NCI-H2107 treated with DMSO at 0.1 percent for 48 hours (cell line): ENCODE measurements at regions not wholly inside any gene's neighbourhood (a gene's known extent, or its start where the extent isn't known, plus 50 kb on each side); places are given as distances from the start of the nearest gene placed in this dataset.
A peak's percentile ranks its signal among the peaks of the same experiment; 100 is the strongest.

Experiments
- DNase-seq: peaks from one replicate; lab custom pipeline; 2025; ENCODE audit not compliant: unreplicated experiment; lab: John Stamatoyannopoulos, UW

DNA sequence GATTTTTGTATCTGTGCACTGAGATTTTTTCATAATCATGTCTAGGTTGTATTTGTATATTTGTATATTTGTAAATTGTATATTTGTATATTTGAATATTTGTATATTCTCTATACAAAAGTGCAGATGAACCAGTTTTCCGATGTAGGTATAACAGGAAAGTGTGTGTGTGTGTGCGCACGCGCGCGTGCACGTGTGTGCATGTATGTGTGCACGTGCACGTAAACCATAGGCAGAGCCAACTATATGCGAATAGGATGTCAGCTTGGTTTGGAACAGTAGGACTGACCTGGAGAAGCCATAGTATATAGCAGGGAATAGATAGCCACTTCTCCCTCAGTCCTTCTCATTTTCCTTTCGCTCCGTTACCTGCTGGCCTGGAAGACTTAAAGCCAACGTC is 565.8 kb downstream of the XIRP2 start:
- no peak for DNase-seq

DNA sequence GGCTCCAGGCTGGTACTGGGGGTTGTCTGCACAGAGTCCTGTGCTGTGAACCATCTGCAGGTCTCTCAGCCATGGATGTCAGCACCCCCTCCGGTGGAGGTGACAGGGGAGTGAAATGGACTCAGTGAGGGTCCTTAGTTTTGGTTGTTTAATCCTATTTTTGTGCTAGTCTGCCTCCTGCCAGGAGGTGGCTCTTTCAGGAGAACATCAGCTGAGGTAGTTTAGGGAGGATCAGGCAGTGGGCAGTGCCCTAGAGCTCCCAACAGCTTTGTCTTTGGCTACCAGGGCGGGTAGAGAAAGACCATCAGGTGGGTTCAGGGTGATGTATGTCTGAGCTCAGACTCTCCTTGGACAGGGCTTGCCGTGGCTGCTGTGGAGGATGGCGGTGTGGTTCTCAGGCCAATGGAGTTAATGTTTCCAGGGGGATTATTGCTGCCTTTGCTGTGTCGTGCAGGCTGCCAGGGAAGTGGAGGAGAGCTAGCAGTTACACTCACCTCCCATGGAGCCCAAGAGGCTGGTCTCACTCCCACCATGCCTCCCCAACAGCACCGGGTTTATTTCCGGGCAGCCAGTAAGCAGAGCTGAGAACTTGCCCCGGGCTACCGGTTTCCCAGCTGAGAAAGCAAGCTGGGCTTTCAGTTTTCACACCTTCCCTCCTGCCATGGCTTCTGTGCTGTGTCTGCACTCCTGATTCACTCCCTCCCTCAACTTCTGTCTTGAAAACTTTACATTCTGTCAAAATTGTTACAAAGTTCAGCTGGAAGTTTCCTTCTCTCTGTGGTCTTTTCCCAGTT is 563.4 kb downstream of the XIRP2 start:
- DNase-seq: no peak

DNA sequence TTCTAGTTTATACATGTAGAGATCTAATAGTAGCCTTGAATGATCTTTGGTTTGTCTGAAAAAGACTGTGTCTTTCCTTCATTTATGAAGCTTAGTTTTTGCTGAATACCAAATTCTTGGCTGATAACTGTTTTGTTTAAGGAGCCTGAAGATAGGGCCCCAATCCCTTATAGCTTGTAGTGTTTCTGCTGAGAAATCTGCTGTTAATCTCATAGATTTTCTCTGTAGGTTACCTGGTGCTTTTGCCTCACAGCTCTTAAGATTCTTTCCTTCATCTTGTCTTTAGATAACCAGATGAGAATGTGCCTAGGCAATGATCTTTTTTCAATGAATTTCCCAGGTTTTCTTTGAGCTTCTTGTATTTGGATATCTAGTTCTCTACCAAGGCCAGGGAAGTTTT is 562.1 kb downstream of the XIRP2 start:
- DNase-seq: no peak

DNA sequence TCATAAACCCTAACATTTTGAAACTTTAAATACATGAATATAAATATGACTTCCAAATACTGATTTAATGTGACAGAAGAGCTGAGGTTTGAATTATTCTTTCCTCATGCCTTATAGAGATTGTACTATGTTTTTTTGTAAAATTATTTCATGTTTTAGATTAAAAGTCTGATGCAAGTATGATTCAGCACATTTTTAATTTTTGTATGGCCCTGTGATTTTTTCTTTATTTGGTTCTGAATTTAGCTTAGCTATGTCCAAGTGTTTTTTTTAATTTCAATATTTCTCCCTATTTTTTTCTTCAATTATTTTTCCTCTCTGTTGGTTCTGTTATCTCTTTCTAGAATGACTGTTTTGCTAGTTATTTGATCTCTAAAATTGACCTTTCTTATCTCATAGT is 552.1 kb downstream of the XIRP2 start:
- no peak for DNase-seq

DNA sequence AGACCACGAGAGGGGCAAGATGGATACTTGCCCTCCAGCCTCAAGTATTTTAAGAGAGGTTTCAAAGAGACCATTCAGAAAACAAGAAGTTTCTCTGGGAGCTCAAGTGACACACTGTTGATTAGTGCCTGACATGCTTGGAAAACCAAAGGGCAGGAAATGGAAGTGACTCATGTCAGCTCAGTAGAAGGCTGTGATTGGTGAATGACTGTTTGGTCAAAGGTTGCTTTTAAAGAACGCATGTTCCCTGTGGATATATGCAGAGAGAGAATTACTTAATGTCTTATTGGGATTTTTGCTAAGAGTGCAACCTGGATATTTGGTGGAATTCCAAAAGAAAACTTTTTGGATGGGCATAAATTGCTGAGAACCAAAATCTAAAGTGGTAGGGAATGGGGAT is 549.9 kb downstream of the XIRP2 start:
- DNase-seq: no peak

DNA sequence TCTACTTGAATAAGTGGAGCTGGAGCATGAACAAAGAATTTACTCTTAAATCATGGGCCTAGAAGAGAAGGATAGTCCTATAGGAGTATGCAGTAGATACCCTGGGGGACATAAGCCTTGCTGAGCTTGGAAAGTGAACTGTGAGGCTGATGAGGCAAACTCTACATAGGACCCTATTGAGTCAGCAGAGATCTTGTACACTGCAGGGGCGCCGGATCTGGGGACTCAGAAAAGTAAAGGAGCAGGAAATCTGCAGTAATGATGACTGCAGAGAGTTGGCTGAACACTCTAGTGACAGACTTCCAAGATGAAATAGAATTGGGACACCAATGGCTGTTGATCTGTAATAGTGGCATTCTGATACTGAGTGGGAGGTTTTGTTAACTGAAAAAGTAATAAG is 543.7 kb downstream of the XIRP2 start:
- DNase-seq: no peak

DNA sequence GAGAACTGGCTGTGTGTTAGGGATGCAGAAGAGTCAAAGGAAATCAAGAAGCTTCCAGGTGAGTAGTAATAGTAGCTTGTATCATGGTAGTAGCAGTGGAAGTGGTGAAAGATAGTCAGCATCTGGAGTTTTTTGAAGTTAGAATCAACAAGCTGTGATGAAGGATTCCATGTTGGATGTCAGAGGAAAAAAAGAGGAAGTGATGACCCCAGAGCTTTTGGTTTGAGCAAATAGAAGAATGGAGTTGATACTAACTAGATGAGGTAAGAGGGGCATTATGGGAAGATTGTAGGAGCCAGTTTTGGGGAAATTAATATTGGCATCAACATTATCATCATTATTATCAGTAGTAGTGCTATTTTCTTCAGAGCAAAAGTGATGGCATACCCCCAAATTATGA is 542.2 kb downstream of the XIRP2 start:
- DNase-seq: no peak

DNA sequence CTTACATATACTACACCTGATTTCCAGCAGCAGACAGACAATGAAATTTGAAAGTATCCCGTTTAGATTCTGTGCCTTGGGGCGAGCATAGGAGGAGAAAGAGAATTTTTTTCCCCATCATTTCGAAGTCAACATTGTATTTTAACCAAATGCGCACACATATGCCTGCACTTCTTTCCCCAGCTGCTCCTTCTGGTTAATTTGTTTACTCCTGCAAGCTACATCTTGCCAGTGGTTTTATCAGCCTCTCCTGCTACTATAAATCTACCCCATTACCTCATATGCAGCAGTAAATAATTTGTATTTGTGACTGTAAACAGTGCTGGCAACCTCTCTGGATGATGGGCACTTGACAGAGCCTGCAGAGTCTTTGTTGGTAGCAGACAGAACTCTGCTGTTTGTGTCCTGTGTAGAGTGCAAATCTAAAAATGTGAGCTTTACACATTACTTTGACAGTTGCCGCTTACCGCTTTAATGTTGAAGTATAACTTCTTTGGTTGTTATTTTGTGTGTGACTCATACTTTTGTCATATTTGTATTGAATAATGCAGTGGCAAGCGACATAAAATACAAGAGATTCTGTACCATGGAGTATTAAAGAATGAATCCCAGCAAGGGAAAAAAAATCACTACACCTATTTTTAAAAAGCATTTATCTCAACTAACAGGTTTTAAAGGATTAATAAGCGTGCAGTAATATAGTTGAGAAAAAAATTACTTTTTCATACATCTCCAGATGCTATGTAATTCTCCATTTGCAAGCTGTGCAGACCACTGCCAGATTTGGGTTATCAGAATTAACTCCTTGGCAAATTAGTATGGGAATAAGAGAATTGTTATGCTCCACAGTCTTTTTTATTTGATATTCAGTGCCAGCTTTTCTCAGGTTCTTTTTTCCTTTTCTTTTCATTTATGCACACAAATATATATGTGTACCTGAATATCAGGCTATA is 536.8 kb downstream of the XIRP2 start:
- DNase-seq: peak; percentile 35

DNA sequence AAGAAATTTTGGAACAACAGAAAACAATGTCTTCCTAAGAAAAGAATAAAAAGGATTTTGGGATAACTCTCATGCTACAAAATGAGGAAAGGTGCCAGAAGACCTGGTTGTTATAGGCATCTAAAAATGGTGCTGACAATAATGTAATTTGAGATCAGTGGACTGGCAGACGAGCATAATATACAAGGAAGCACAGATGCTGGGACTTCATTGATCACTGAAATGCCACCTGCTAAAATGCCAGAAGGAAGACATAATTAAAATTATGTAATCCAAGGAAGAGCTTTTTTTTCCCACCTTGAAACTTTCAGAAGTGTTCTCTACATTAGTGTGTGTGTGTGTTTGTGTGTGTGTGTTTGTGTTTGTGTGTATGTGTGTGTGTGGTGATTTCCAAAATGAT is 535.9 kb downstream of the XIRP2 start:
- DNase-seq: no peak

DNA sequence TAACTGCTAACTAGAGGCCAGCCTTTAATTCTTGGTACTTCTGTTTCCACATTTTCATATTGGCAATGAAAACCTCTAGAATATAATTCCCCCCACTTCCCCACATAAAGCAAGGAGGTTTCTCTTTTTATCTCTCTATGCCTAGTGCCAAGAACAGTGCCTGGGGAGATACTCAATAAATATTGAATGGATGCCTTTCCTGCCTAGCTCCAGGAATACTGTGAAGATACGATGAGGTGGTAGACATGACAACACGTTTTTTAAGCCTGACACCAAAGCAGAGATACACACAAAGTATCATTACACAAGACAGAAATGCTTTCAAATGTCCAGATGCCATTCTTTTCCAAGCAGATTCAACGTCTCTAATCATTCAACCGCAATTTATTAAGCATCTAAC is 535.5 kb downstream of the XIRP2 start:
- no peak for DNase-seq

DNA sequence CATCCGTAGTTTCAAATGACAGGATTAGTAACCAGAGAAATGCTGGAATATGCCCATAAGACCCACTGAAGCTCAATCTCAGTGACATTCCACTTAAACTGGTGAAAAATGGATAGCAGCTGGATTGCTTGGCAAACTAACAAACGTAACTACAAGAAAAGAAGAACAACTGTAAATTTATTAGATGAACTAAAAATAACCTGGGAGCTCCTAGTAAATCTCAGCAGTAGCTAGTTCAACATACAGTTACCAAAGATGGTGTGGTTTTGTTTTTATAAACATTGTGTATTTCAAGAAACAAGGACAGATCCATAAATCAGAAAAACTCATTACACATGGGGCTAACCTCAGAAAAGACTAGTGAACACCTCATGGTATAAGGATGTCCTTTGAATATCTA is 531.9 kb downstream of the XIRP2 start:
- no peak for DNase-seq

DNA sequence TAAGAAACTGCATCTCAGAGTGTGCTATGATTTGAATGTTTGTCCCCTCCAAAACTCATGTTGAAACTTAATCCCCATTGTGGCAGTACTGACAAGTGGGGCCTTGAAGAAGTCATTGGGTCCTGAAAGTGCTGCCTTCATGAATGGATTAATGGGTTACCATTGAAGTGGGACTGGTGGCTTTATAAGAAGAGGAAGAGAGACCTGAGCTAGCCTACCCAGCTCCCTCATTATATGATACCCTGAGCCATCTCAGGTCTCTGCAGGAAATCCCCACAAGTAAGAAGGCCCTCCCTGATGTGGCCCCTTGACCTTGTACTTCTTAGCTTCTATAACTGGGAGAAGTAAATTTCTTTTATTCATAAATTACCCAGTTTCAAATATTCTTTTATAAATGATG is 526.8 kb downstream of the XIRP2 start:
- no peak for DNase-seq

DNA sequence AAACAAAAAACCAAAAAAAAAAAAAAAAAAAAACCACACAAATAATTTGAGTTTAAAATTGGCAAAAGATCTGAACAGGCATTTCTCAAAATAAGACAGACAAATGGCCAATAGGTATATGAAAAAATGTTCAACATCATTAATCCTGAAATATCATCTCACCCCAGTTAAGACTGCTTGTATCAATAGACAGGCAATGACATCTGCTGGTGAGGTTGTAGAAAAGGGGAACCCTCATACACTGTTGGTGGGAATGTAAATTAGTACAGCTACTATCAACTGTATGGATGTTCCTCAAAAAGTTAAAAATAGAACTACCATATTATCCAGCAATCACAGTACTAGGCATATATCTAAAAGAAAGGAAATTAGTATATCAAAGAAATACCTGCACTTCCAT is 523.1 kb downstream of the XIRP2 start:
- DNase-seq: no peak

DNA sequence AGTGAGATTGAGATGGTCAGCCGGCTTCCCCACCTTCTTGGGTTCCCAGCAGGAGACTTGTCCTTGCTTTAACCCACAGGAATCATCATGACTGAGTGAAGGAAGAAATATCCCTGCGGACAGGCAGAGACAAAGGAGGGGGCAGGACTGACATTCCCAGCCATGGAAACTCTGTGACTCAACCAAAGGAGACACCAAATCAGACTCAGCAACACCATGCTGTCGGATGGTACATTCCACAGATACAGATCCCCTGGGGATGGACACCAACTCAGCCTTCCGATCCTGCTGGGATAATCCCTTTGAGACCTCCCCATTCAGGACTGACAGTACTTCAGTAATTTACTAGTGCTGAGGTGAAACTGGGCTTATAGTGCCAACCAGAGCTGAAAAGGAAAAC is 518.3 kb downstream of the XIRP2 start:
- no peak for DNase-seq

DNA sequence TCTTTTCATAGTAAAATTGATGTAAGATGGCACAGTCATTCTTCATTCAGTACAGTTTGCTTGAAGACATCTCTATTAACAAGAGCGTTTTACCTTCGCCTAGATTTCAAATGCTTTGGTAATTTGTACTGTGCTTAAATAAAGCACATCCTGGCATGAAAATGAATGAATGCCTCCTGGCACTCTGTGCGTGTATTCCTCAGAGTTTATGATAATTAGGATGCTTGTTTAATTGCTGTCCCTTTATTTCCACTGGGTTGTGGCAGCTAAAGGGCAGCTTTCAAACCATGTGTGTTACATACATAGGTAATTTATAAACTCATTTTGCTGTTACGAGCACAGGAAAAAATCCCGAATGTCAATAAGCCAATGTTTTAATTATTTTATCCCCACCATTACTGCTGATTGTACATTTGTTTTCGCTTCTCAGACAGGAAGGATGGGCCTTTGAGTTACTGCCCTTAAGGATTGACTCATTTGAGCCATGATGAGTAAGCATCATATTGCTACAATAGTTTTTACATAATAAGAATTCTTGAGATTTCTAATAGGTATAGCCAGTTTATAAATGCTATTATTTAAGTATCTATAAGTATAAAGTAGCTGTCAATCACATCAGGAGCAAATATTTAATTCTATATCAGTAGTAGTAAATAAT is 516.5 kb downstream of the XIRP2 start:
- DNase-seq: no peak

DNA sequence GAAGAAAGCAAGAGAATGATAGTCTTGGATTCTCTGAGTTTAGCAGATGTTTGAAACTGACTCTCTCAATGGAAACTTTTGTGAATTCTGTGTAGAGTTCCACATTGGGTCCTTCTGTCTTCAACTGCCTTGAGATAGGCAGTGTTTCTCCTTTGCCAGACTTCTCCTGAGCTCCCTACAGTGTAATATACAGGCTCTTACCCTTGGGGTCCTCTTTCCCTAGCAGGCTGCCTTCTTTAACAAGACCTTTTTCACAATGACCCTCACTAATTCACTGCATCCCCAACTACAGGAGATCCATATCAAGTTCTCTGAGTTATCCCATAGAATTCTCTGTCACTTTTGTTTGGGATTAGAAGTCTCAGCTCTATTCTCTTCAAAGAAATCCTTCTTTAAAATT is 513.0 kb downstream of the XIRP2 start:
- DNase-seq: no peak

DNA sequence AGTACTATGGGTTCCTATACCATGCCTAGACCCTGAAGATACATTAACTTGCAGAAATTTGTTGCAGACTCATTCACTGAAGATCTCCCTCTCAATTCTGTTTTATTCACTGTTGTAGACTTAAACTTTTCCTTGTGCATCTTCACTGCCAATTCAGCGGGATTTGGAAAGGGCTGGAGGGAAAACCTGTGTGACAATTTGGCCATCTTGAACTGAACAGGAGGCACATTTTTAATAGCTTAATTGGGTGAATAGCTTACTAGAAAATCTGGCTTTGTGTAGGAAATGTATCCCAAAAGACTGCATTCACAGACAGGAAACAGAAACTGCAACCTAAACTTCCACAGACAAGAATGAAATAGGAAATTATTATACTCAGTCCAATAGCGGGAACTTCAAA is 512.3 kb downstream of the XIRP2 start:
- no peak for DNase-seq

DNA sequence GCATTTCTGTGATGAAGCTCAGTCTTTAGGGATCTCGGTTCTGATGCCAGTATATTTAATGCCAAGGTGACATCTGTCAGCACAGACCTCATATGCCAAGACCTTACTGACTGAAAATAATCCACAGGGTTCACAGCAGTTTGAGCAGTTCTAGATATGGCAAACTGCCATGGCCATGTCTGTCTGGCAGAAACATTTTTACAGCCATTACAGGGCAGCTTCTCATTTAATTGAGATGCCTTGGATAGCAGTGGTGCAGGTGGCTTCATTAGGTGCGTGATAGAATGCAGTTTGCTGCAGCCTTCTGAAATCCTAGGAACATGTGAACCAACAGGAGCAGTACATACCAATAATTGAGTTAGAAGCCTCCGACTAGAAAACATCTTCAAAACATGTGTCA is 510.6 kb downstream of the XIRP2 start:
- no peak for DNase-seq

DNA sequence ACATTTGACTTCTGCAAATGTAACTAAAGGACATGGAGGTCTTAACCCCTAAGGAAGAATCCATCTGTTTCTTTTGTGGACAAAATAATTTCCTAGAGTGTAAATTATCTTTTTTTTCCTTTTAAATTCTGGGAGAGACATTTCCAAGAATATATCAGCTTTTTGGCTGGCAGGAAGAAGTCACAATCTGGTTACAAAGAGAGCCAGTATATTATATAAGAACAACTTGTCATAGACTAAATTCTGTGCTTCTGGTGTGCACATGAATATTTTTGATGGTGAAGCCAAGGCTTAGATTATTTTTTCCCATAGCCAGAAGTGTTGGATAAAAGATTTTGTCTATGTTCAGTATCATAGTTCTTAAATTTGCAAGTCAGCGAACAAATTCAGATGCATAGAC is 500.6 kb downstream of the XIRP2 start:
- no peak for DNase-seq

DNA sequence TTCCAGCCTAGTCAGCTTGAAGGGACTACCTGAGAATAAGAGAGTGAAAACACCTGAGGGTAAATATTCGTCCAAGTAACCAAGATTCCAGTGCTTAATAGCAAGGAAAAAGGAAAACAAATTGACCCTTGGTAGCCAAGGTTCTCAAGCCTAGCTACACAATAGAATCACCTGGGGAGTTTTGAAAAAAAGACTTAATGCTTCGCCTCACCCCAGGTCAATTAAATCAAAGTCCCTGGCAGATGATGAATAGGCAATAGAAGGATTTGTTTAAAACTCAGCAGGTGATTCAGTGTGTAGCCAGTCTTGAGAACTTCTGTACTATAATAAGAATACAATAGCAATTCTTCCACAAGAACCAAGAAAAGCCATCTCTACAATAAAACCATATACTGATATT is 500.2 kb downstream of the XIRP2 start:
- DNase-seq: no peak

DNA sequence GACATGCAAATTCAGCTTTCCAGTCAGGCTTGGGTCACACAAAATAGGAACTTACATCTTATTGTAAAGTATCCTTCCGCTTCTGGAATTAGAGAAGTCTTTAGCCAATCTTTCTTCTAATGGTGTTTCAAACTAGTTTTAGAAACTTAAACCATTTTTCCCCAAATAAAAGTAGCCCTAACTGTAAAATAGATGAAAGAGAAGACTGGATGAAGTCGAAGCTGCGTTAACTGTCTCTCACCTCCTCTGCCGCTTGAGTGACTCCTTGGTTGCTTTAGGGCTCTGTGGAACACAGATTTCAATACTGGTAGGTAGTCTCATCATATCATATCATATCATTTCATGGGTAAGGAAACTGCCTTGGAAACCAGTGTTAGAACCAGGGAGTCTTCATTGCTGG is 498.4 kb downstream of the XIRP2 start:
- DNase-seq: no peak
